PFSK-1 (cell line): ENCODE measurements at regions not wholly inside any gene's neighbourhood (a gene's known extent, or its start where the extent isn't known, plus 50 kb on each side); places are given as distances from the start of the nearest gene placed in this dataset.

Source experiments
- FOXP2 ChIP-seq: optimal IDR thresholded peaks from 2 replicates; pipeline ENCODE3; 2011; ENCODE audit warnings: borderline replicate concordance, control low read depth, inconsistent platforms; ENCODE audit not compliant: insufficient read depth; ENCODE audit errors: extremely low read length, extremely low read depth
- POLR2AphosphoS5 ChIP-seq: IDR thresholded peaks from 2 replicates; pipeline ENCODE4 v1.6.1; 2012; ENCODE audit warnings: low read depth, mild to moderate bottlenecking, control low read depth, low read length, moderate library complexity
- REST ChIP-seq, 2 experiments: IDR thresholded peaks; 2 replicates each; pipeline versions ENCODE4 v1.6.1 to v1.8.0; 2011 to 2012; ENCODE audit warnings: low read depth in 2 of 2, low read length in 2 of 2, control low read depth in 1 of 2, inconsistent platforms in 1 of 2, mild to moderate bottlenecking in 1 of 2, moderate library complexity in 1 of 2; ENCODE audit not compliant: insufficient read depth in 1 of 2
- SIN3A ChIP-seq: IDR thresholded peaks from 2 replicates; pipeline ENCODE4 v1.6.1; 2012; ENCODE audit warnings: mild to moderate bottlenecking, low read length, moderate library complexity, borderline replicate concordance; ENCODE audit not compliant: insufficient read depth
- TAF1 ChIP-seq: IDR thresholded peaks from 2 replicates; pipeline ENCODE4 v1.6.1; 2012; ENCODE audit warnings: low read length, control low read depth, borderline replicate concordance; ENCODE audit not compliant: insufficient read depth

- TF ChIP-seq REST (IDR thresholded peaks at IDR 0.05; ENCODE audit: insufficient read depth in 1 of 2, low read depth in 2 of 2, low read length in 2 of 2) (no peak), FOXP2 (no peak), SIN3A (no peak), TAF1 (no peak)
Observed at GRCh38 chr5:42881416-42882117, 69.9 kb upstream of the SELENOP start.

GRCh38 chr5:42880496-42881150, 68.9 kb upstream of the SELENOP start:
- TF ChIP-seq FOXP2 (no peak), REST (IDR thresholded peaks at IDR 0.05; ENCODE audit: insufficient read depth in 1 of 2, low read depth in 2 of 2, low read length in 2 of 2) (no peak), TAF1 (no peak), POLR2AphosphoS5 (no peak), SIN3A (no peak)

- TF ChIP-seq SIN3A, result no peak
- no peak for TF ChIP-seq TAF1
- no peak for TF ChIP-seq REST (IDR thresholded peaks at IDR 0.05; ENCODE audit: insufficient read depth in 1 of 2, low read depth in 2 of 2, low read length in 2 of 2)
- TF ChIP-seq FOXP2, result no peak
- TF ChIP-seq POLR2AphosphoS5, result no peak
Observed at GRCh38 chr5:42879291-42879690, 67.6 kb upstream of the SELENOP start.

- TF ChIP-seq TAF1 (no peak), SIN3A (no peak), POLR2AphosphoS5 (no peak), REST (IDR thresholded peaks at IDR 0.05; ENCODE audit: insufficient read depth in 1 of 2, low read depth in 2 of 2, low read length in 2 of 2) (no peak), FOXP2 (no peak)
Observed at GRCh38 chr5:42878550-42878949, 66.9 kb upstream of the SELENOP start.

GRCh38 chr5:42878041-42878440, 66.3 kb upstream of the SELENOP start:
- TF ChIP-seq REST (IDR thresholded peaks at IDR 0.05; ENCODE audit: insufficient read depth in 1 of 2, low read depth in 2 of 2, low read length in 2 of 2) (no peak), TAF1 (no peak), FOXP2 (no peak), SIN3A (no peak), POLR2AphosphoS5 (no peak)
